SK-N-SH (cell line): ENCODE measurements at regions not wholly inside any gene's neighbourhood (a gene's known extent, or its start where the extent isn't known, plus 50 kb on each side); places are given as distances from the start of the nearest gene placed in this dataset.

Source experiments
- CTCF ChIA-PET: fragments of 300-600, 350-600 bp; formaldehyde crosslinking; extraction: SDS; loops from one replicate; lab custom pipeline; 2021; lab: Yijun Ruan, JAX
- POLR2A ChIA-PET: fragments of 350-600 bp; sonication (Branson Sonifier 250); formaldehyde crosslinking; extraction: SDS; loops from one replicate; lab custom pipeline; 2020; ENCODE audit warnings: antibody characterized with exemption, inconsistent platforms; lab: Yijun Ruan, JAX
- DNase-seq: peaks from one replicate; pipeline ENCODE4 v3.0.0; 2012
- H2AFZ ChIP-seq: fragments of 200-600 bp; sonication (generic); 2 replicates; pipeline ENCODE4 v1.8.1; 2016; ENCODE audit warnings: antibody characterized with exemption, mild to moderate bottlenecking, low read depth
- H3F3A ChIP-seq: fragments of 200-600 bp; sonication (generic); replicated peaks from 2 replicates; pipeline ENCODE3; 2016; ENCODE audit warnings: antibody characterized with exemption, mild to moderate bottlenecking; ENCODE audit not compliant: insufficient read depth
- H3K27ac ChIP-seq, 2 experiments: fragments of 200-500 bp in 1 of 2; fragments of 200-600 bp in 1 of 2; sonication (Bioruptor generic) in 1 of 2; sonication (generic), shearing (Covaris generic) in 1 of 2; 2 replicates each; pipeline versions ENCODE4 v1.5.1 to v1.6.1; 2014 to 2016; ENCODE audit warnings: low read depth in 2 of 2, inconsistent platforms in 1 of 2, low read length in 1 of 2, mild to moderate bottlenecking in 1 of 2, mixed read lengths in 1 of 2
- H3K27me3 ChIP-seq: fragments of 200-600 bp; sonication (generic), shearing (Covaris generic); 2 replicates; pipeline ENCODE4 v1.6.1; 2016; ENCODE audit warnings: mixed run types; ENCODE audit not compliant: insufficient read depth
- H3K36me3 ChIP-seq, 2 experiments: fragments of 200-500 bp in 1 of 2; fragments of 200-600 bp in 1 of 2; sonication (Bioruptor generic) in 1 of 2; sonication (generic) in 1 of 2; replicated peaks in 1 of 2; 2 replicates each; pipeline versions ENCODE3 to v1.5.1; 2014 to 2016; ENCODE audit warnings: low read length in 1 of 2, mild to moderate bottlenecking in 1 of 2; ENCODE audit not compliant: insufficient read depth in 2 of 2, control insufficient read depth in 1 of 2
- H3K4me1 ChIP-seq, 2 experiments: fragments of 200-500 bp in 1 of 2; fragments of 200-600 bp in 1 of 2; sonication (Bioruptor generic) in 1 of 2; sonication (generic), shearing (Covaris generic) in 1 of 2; 2 replicates each; pipeline versions ENCODE4 v1.5.1 to v1.6.1; 2014 to 2016; ENCODE audit warnings: low read depth in 1 of 2, low read length in 1 of 2, mixed run types in 1 of 2; ENCODE audit not compliant: insufficient read depth in 2 of 2, control insufficient read depth in 1 of 2
- H3K4me2 ChIP-seq: fragments of 200-600 bp; sonication (generic), shearing (Covaris generic); 2 replicates; pipeline ENCODE4 v1.6.1; 2017; ENCODE audit warnings: mixed run types
- H3K4me3 ChIP-seq, 2 experiments: fragments of 200-500 bp in 1 of 2; fragments of 200-600 bp in 1 of 2; sonication (Bioruptor generic) in 1 of 2; sonication (generic), shearing (Covaris generic) in 1 of 2; 2 replicates each; pipeline versions ENCODE4 v1.5.1 to v1.8.1; 2014 to 2016; ENCODE audit warnings: low read depth in 2 of 2, inconsistent platforms in 1 of 2, low read length in 1 of 2, mild to moderate bottlenecking in 1 of 2, mixed read lengths in 1 of 2, moderate library complexity in 1 of 2
- H3K79me2 ChIP-seq: fragments of 200-600 bp; sonication (generic); 2 replicates; pipeline ENCODE4 v1.8.1; 2017; ENCODE audit warnings: mild to moderate bottlenecking; ENCODE audit not compliant: insufficient read depth
- H3K9ac ChIP-seq: fragments of 200-600 bp; sonication (generic); 2 replicates; pipeline ENCODE4 v1.6.1; 2017; ENCODE audit warnings: mixed run types
- H3K9me2 ChIP-seq: fragments of 200-600 bp; sonication (generic); 2 replicates; pipeline ENCODE4 v1.6.1; 2017; ENCODE audit warnings: mixed run types
- H3K9me3 ChIP-seq: fragments of 200-600 bp; sonication (generic); 2 replicates; pipeline ENCODE4 v1.6.1; 2017; ENCODE audit warnings: mixed run types, mild to moderate bottlenecking, moderate library complexity
- H4K20me1 ChIP-seq: fragments of 200-600 bp; sonication (generic); 2 replicates; pipeline ENCODE4 v1.6.1; 2017; ENCODE audit warnings: mild to moderate bottlenecking, mixed run types; ENCODE audit not compliant: insufficient read depth
- CHD2 ChIP-seq: fragments of 150-350 bp; IDR thresholded peaks from 2 replicates; pipeline ENCODE4 v1.6.1; 2018; ENCODE audit warnings: low read length; ENCODE audit not compliant: partially characterized antibody
- ELF1 ChIP-seq: IDR thresholded peaks from 2 replicates; pipeline ENCODE4 v1.4.0; 2012
- EP300 ChIP-seq, 2 experiments: IDR thresholded peaks; 2 replicates each; pipeline versions ENCODE4 v1.4.0 to v1.6.1; 2012; ENCODE audit warnings: borderline replicate concordance in 1 of 2, low read depth in 1 of 2, low read length in 1 of 2
- EZH2phosphoT487 ChIP-seq: fragments of 200-600 bp; sonication (generic); IDR thresholded peaks from 2 replicates; pipeline ENCODE4 v1.6.1; 2017; ENCODE audit warnings: low read depth, mixed run types, mild to moderate bottlenecking, antibody characterized with exemption, moderate library complexity, borderline replicate concordance
- FOXJ3 ChIP-seq: sonication (generic); formaldehyde crosslinking; IDR thresholded peaks from 2 replicates; pipeline ENCODE4 v1.5.1; 2020; ENCODE audit warnings: mild to moderate bottlenecking, missing genetic modification reagents
- JUND ChIP-seq: IDR thresholded peaks from 2 replicates; pipeline ENCODE4 v1.4.0; 2012
- SIN3A ChIP-seq: IDR thresholded peaks from 2 replicates; pipeline ENCODE4 v1.6.1; 2012; ENCODE audit warnings: low read depth, mild to moderate bottlenecking, low read length, moderate library complexity, borderline replicate concordance
- SMC3 ChIP-seq: IDR thresholded peaks from 2 replicates; pipeline ENCODE4 v1.6.1; 2012; ENCODE audit warnings: low read depth, low read length, improper control_type of control experiment
- TAF1 ChIP-seq: IDR thresholded peaks from 2 replicates; pipeline ENCODE4 v1.6.1; 2012; ENCODE audit warnings: low read depth, mild to moderate bottlenecking, low read length, moderate library complexity, borderline replicate concordance
- TCF12 ChIP-seq: IDR thresholded peaks from 2 replicates; pipeline ENCODE4 v1.4.0; 2012
- YY1 ChIP-seq: IDR thresholded peaks from 2 replicates; pipeline ENCODE4 v1.4.0; 2012; ENCODE audit warnings: low read depth, mild to moderate bottlenecking
- WGBS: methylation state at CpG from one replicate; pipeline ENCODE4 v1.1.6; 2017; ENCODE audit warnings: low lambda C conversion rate; 5-methylcytosine and 5-hydroxymethylcytosine counted together
- TF ChIP-seq, protein P1 (sequence below): fragments of 200-600 bp; sonication (generic); IDR thresholded peaks from 2 replicates; pipeline ENCODE4 v1.6.1; 2017; ENCODE audit warnings: antibody characterized with exemption, mild to moderate bottlenecking, moderate library complexity
- TF ChIP-seq, protein P2 (sequence below): IDR thresholded peaks from 2 replicates; pipeline ENCODE4 v1.4.0; 2012; ENCODE audit warnings: low read depth, borderline replicate concordance
- TF ChIP-seq, protein P3 (sequence below): fragments of 150-350 bp; IDR thresholded peaks from 2 replicates; pipeline ENCODE4 v1.6.1; 2016; ENCODE audit warnings: mild to moderate bottlenecking, low read depth, low read length
- TF ChIP-seq, protein P4 (sequence below): fragments of 150-350 bp; IDR thresholded peaks from 2 replicates; pipeline ENCODE4 v1.6.1; 2017; ENCODE audit warnings: antibody characterized with exemption, low read length, low read depth, borderline replicate concordance
- TF ChIP-seq, protein P5 (sequence below): IDR thresholded peaks from 2 replicates; pipeline ENCODE4 v1.4.0; 2012; ENCODE audit warnings: low read depth, borderline replicate concordance

DNA sequence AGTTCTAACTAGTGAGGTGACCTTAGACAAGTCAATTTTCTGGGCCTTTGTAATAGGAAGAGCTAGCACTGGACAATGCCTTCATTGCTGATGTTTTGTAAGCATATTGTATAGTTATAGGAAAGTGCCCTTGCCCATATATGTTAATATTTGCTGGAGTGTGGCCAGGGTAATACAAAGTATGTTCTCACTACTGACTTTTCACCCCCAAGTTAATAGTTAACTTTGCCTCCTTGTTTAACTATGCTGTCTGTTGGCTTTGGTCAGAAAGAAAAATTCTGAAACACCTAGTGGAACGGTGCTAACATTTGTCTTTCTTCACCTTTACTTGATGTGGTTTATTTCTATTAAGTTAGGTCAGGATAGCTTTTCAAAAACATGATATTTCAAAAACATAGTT, 287.4 kb upstream of the CTNNB1 start:
- DNase-seq = no peak

DNA sequence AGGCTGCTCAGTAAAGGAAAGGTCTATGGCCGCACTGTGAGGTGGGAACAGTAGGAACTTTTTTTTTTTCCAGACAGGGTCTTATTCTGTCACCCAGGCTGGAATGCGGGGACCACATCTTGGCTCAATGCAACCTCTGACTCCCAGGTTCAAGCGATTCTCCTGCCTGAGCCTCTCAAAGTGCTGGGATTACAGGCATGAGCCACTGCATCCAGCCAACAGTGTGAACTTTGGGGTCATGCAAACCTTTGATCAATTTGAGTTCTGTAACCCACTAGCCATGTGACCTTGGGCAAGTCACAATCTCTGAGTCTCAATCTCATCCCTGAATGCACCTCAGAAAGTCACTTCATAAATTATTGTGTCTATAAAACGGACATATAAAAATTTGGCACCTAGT, 286.8 kb upstream of the CTNNB1 start:
- no peaks in the 10 kb centered on the region for H3K9me3 ChIP-seq
- POLR2A ChIA-PET = no interaction called here
- H3K27me3 ChIP-seq = no peaks in the 10 kb centered on the region
- DNase-seq = no peak
- H3K79me2 ChIP-seq = no peaks in the 10 kb centered on the region
- H3K4me3 ChIP-seq = no peak overlapping the region
- WGBS = 35% methylated on average over 4 of the region's 4 CpGs
- no peaks in the 10 kb centered on the region for H3K4me1 ChIP-seq
- TF ChIP-seq TAF1 (no peak), SMC3 (no peak), EP300 (IDR thresholded peaks at IDR 0.05; ENCODE audit: borderline replicate concordance in 1 of 2, low read depth in 1 of 2, low read length in 1 of 2) (no peak)
- TF ChIP-seq, all 33 proteins: peak for 0
- no peak overlapping the region for H3K9ac ChIP-seq
- no peaks in the 10 kb centered on the region for H3F3A ChIP-seq
- CTCF ChIA-PET = no interaction called here
- H3K27ac ChIP-seq = no peak overlapping the region
- no peak overlapping the region for H2AFZ ChIP-seq
- no peaks in the 10 kb centered on the region for H3K9me2 ChIP-seq
- no peaks in the 10 kb centered on the region for H3K36me3 ChIP-seq
- H4K20me1 ChIP-seq = no peaks in the 10 kb centered on the region
- H3K4me2 ChIP-seq = no peak overlapping the region

More for the DNA sequence above, 287.4 kb upstream of the CTNNB1 start:
- no peak overlapping the region for H3K9ac ChIP-seq
- H3K9me2 ChIP-seq = no peaks in the 10 kb centered on the region
- WGBS = 10% methylated on average over 1 of the region's 1 CpG
- H3K4me1 ChIP-seq = no peaks in the 10 kb centered on the region
- no peaks in the 10 kb centered on the region for H3K27me3 ChIP-seq
- no peak overlapping the region for H3K27ac ChIP-seq
- H2AFZ ChIP-seq = no peak overlapping the region
- H3K9me3 ChIP-seq = no peaks in the 10 kb centered on the region
- no peaks in the 10 kb centered on the region for H4K20me1 ChIP-seq
- no peak overlapping the region for H3K4me2 ChIP-seq
- no peaks in the 10 kb centered on the region for H3F3A ChIP-seq
- no peaks in the 10 kb centered on the region for H3K36me3 ChIP-seq
- H3K4me3 ChIP-seq = no peak overlapping the region
- POLR2A ChIA-PET = no interaction called here
- no peak for TF ChIP-seq EP300 (IDR thresholded peaks at IDR 0.05; ENCODE audit: borderline replicate concordance in 1 of 2, low read depth in 1 of 2, low read length in 1 of 2)
- TF ChIP-seq, all 33 proteins: peak for 0
- no peaks in the 10 kb centered on the region for H3K79me2 ChIP-seq
- CTCF ChIA-PET = no interaction called here

DNA sequence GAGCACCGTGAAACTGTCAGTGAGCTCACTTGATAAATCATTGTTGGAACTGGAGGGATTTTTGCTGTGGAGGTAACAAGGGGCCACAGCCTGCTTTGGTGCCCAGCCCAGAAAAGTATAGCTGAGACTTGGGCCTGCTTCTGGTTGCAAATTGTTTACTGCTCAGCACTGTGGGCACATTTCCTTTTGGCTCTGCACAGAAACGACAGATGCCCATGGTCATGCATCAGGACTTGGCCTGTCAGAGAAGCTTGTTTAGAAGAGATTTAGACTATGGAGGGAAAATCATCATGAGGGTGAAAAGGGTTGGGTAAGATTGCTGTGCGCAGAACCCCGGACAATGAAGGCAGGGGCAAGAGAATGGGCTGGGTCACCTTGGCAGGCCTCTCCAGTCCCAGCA, 286.1 kb upstream of the CTNNB1 start:
- H2AFZ ChIP-seq = no peak overlapping the region
- CTCF ChIA-PET = no interaction called here
- H3K9me2 ChIP-seq = no peaks in the 10 kb centered on the region
- H3K27me3 ChIP-seq = no peaks in the 10 kb centered on the region
- H3K9me3 ChIP-seq = no peaks in the 10 kb centered on the region
- DNase-seq = no peak
- no peak overlapping the region for H3K4me3 ChIP-seq
- no peaks in the 10 kb centered on the region for H3F3A ChIP-seq
- no peaks in the 10 kb centered on the region for H3K79me2 ChIP-seq
- H3K9ac ChIP-seq = no peak overlapping the region
- no peak overlapping the region for H3K4me2 ChIP-seq
- no peaks in the 10 kb centered on the region for H3K4me1 ChIP-seq
- 41% methylated on average over 4 of the region's 4 CpGs for WGBS
- H3K27ac ChIP-seq = no peak overlapping the region
- H3K36me3 ChIP-seq = no peaks in the 10 kb centered on the region
- H4K20me1 ChIP-seq = no peaks in the 10 kb centered on the region
- POLR2A ChIA-PET = no interaction called here
- TF ChIP-seq SIN3A = no peak
- TF ChIP-seq, protein P1, sequence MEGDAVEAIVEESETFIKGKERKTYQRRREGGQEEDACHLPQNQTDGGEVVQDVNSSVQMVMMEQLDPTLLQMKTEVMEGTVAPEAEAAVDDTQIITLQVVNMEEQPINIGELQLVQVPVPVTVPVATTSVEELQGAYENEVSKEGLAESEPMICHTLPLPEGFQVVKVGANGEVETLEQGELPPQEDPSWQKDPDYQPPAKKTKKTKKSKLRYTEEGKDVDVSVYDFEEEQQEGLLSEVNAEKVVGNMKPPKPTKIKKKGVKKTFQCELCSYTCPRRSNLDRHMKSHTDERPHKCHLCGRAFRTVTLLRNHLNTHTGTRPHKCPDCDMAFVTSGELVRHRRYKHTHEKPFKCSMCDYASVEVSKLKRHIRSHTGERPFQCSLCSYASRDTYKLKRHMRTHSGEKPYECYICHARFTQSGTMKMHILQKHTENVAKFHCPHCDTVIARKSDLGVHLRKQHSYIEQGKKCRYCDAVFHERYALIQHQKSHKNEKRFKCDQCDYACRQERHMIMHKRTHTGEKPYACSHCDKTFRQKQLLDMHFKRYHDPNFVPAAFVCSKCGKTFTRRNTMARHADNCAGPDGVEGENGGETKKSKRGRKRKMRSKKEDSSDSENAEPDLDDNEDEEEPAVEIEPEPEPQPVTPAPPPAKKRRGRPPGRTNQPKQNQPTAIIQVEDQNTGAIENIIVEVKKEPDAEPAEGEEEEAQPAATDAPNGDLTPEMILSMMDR = no peak
- TF ChIP-seq, protein P2, sequence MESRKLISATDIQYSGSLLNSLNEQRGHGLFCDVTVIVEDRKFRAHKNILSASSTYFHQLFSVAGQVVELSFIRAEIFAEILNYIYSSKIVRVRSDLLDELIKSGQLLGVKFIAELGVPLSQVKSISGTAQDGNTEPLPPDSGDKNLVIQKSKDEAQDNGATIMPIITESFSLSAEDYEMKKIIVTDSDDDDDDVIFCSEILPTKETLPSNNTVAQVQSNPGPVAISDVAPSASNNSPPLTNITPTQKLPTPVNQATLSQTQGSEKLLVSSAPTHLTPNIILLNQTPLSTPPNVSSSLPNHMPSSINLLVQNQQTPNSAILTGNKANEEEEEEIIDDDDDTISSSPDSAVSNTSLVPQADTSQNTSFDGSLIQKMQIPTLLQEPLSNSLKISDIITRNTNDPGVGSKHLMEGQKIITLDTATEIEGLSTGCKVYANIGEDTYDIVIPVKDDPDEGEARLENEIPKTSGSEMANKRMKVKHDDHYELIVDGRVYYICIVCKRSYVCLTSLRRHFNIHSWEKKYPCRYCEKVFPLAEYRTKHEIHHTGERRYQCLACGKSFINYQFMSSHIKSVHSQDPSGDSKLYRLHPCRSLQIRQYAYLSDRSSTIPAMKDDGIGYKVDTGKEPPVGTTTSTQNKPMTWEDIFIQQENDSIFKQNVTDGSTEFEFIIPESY = no peak
- TF ChIP-seq, protein P3, sequence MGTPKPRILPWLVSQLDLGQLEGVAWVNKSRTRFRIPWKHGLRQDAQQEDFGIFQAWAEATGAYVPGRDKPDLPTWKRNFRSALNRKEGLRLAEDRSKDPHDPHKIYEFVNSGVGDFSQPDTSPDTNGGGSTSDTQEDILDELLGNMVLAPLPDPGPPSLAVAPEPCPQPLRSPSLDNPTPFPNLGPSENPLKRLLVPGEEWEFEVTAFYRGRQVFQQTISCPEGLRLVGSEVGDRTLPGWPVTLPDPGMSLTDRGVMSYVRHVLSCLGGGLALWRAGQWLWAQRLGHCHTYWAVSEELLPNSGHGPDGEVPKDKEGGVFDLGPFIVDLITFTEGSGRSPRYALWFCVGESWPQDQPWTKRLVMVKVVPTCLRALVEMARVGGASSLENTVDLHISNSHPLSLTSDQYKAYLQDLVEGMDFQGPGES = no peak
- no peak for TF ChIP-seq JUND
- TF ChIP-seq, protein P4, sequence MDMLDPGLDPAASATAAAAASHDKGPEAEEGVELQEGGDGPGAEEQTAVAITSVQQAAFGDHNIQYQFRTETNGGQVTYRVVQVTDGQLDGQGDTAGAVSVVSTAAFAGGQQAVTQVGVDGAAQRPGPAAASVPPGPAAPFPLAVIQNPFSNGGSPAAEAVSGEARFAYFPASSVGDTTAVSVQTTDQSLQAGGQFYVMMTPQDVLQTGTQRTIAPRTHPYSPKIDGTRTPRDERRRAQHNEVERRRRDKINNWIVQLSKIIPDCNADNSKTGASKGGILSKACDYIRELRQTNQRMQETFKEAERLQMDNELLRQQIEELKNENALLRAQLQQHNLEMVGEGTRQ = no peak
- no peak for TF ChIP-seq ELF1
- no peak for TF ChIP-seq CHD2
- TF ChIP-seq, protein P5, sequence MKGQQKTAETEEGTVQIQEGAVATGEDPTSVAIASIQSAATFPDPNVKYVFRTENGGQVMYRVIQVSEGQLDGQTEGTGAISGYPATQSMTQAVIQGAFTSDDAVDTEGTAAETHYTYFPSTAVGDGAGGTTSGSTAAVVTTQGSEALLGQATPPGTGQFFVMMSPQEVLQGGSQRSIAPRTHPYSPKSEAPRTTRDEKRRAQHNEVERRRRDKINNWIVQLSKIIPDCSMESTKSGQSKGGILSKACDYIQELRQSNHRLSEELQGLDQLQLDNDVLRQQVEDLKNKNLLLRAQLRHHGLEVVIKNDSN = no peak
- no peak for TF ChIP-seq TAF1
- no peak for TF ChIP-seq EZH2phosphoT487
- no peak for TF ChIP-seq FOXJ3 (CRISPR knock-in tag)
- TF ChIP-seq YY1 = no peak
- no peak for TF ChIP-seq TCF12
- no peak for TF ChIP-seq SMC3
